Uterus (tissue), 3 donors: ENCODE measurements at regions not wholly inside any gene's neighbourhood (a gene's known extent, or its start where the extent isn't known, plus 50 kb on each side); places are given as distances from the start of the nearest gene placed in this dataset.
"Not testable (repeated sequence)": the region's sequence is repeated elsewhere in the genome, so short reads cannot be mapped to it uniquely, and the experiment has no call there.

Source experiments
- DNase-seq, 2 donors: peaks; one replicate each; pipeline ENCODE4 v3.0.0-alpha.2; 2019 to 2020
- H3K27ac ChIP-seq, 2 donors: fragments of 200-600 bp; sonication (generic); 1 replicate in 1 of 2; 2 replicates in 1 of 2; pipeline ENCODE4 v1.5.1; 2016 to 2018
- H3K27me3 ChIP-seq, 2 donors: fragments of 200-600 bp; sonication (generic); one replicate each; pipeline ENCODE4 v1.5.1; 2018 to 2019; ENCODE audit warnings: control low read depth in 1 of 2
- H3K36me3 ChIP-seq, 2 donors: fragments of 200-600 bp; sonication (generic); one replicate each; pipeline ENCODE4 v1.5.1; 2019; ENCODE audit warnings: control low read depth in 1 of 2
- H3K4me1 ChIP-seq, 2 donors: fragments of 200-600 bp; sonication (generic); one replicate each; pipeline ENCODE4 v1.5.1; 2018 to 2019; ENCODE audit warnings: control low read depth in 1 of 2
- H3K4me3 ChIP-seq, 2 donors: fragments of 200-600 bp; sonication (generic); 1 replicate in 1 of 2; 2 replicates in 1 of 2; pipeline ENCODE4 v1.5.1; 2018 to 2019; ENCODE audit warnings: mild to moderate bottlenecking in 1 of 2
- H3K9me3 ChIP-seq, 2 donors: fragments of 200-600 bp; sonication (generic); one replicate each; pipeline ENCODE4 v1.5.1; 2019; ENCODE audit warnings: control low read depth in 1 of 2
- POLR2A ChIP-seq, 2 donors: fragments of 450-650 bp; IDR thresholded peaks; one replicate each; pipeline ENCODE4 v1.6.1; 2016; ENCODE audit warnings: antibody characterized with exemption in 2 of 2, mild to moderate bottlenecking in 1 of 2, moderate library complexity in 1 of 2
- intact Hi-C: fragments of 100-400 bp; cut with DNase I; formaldehyde crosslinking; loops from one replicate; pipeline ENCODE4 v1.15.1; 2023; ENCODE audit warnings: low total_unique reads
- TF ChIP-seq, protein P1 (sequence below), 4 experiments: fragments of 200-600 bp in 2 of 4; fragments of 450-650 bp in 2 of 4; sonication (generic) in 2 of 4; IDR thresholded peaks; one replicate each; pipeline ENCODE4 v1.5.1; 2016 to 2019; ENCODE audit warnings: antibody characterized with exemption in 4 of 4, mild to moderate bottlenecking in 2 of 4, moderate library complexity in 1 of 4
- donor health status: DM: yes; HTN: yes; CAD: no.

DNA sequence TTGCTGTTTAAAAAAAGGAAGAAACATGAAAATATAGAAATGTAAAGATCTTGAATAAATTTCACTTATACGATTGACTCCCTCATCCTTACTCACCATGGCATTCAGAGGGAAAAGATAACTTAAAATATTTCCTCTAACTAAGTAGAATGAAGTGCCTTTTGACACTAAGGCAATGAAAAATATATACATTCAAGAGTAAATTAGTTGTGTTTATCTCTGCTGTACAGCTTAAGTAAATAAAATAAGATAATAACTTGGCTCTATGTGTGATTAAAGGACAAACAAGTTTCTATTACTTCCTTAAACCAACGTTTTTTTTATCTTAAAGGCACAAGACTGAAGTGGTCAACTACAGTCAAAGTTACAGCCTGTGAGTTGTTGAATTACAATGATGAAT lies 142.3 kb upstream of the LRRTM4 start:
- Histone ChIP-seq H3K4me3 (no peak overlapping the region), H3K9me3 (no peaks in the 10 kb centered on the region), H3K36me3 (no peaks in the 10 kb centered on the region), H3K27me3 (no peaks in the 10 kb centered on the region), H3K27ac (no peak overlapping the region), H3K4me1 (no peaks in the 10 kb centered on the region)
- no peak for DNase-seq
- intact Hi-C loops, result no loop called here
- TF ChIP-seq, protein P1, sequence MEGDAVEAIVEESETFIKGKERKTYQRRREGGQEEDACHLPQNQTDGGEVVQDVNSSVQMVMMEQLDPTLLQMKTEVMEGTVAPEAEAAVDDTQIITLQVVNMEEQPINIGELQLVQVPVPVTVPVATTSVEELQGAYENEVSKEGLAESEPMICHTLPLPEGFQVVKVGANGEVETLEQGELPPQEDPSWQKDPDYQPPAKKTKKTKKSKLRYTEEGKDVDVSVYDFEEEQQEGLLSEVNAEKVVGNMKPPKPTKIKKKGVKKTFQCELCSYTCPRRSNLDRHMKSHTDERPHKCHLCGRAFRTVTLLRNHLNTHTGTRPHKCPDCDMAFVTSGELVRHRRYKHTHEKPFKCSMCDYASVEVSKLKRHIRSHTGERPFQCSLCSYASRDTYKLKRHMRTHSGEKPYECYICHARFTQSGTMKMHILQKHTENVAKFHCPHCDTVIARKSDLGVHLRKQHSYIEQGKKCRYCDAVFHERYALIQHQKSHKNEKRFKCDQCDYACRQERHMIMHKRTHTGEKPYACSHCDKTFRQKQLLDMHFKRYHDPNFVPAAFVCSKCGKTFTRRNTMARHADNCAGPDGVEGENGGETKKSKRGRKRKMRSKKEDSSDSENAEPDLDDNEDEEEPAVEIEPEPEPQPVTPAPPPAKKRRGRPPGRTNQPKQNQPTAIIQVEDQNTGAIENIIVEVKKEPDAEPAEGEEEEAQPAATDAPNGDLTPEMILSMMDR (IDR thresholded peaks at IDR 0.05), result no peak
- TF ChIP-seq POLR2A (IDR thresholded peaks at IDR 0.05), result no peak

- Histone ChIP-seq H3K9me3 (no peaks in the 10 kb centered on the region), H3K27ac (no peak overlapping the region), H3K4me1 (no peaks in the 10 kb centered on the region), H3K36me3 (no peaks in the 10 kb centered on the region), H3K4me3 (no peak overlapping the region), H3K27me3 (no peaks in the 10 kb centered on the region)
- intact Hi-C loops, result no loop called here
- no peak for TF ChIP-seq POLR2A (IDR thresholded peaks at IDR 0.05)
- TF ChIP-seq, protein P1 (IDR thresholded peaks at IDR 0.05), result no peak
- no peak for DNase-seq
Observed at GRCh38 chr2:77666251-77666980, 144.2 kb upstream of the LRRTM4 start.

GRCh38 chr2:77684543-77685319 lies 162.6 kb upstream of the LRRTM4 start:
- H3K9me3 ChIP-seq, H3K4me1 ChIP-seq, DNase-seq, H3K27ac ChIP-seq, H3K36me3 ChIP-seq, intact Hi-C loops, H3K4me3 ChIP-seq, H3K27me3 ChIP-seq: not testable (repeated sequence)

GRCh38 chr2:77712601-77713000 lies 190.4 kb upstream of the LRRTM4 start:
- intact Hi-C loops, result no loop called here
- TF ChIP-seq, protein P1 (IDR thresholded peaks at IDR 0.05), result no peak
- no peak for TF ChIP-seq POLR2A (IDR thresholded peaks at IDR 0.05)
- H3K9me3 ChIP-seq, result no peaks in the 10 kb centered on the region

DNA sequence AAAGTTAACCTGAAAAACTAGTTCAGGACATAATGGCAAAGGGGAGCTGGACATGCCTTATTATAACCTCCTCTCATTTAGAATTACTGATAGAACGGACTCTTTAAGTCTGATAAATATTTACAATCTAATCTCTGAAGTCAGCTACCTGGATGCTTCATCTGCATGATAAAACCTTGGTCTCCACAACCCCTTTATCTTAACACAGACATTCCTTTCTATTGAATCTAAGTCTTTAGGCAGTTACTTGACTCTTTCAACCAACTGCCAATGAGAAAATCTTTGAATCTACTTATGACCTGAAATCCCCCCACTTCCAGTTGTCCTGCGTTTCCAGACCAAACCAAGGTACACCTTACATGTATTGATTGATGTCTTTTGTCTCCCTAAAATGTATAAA lies 191.2 kb upstream of the LRRTM4 start:
- Histone ChIP-seq H3K27me3 (no peaks in the 10 kb centered on the region), H3K27ac (no peak overlapping the region), H3K4me1 (no peaks in the 10 kb centered on the region), H3K9me3 (no peaks in the 10 kb centered on the region), H3K4me3 (no peak overlapping the region), H3K36me3 (no peaks in the 10 kb centered on the region)
- intact Hi-C loops, result no loop called here
- DNase-seq, result no peak
- TF ChIP-seq POLR2A (IDR thresholded peaks at IDR 0.05), result no peak
- TF ChIP-seq, protein P1 (IDR thresholded peaks at IDR 0.05), result no peak

More at GRCh38 chr2:77712601-77713000, 190.4 kb upstream of the LRRTM4 start:
- Histone ChIP-seq H3K4me1 (no peaks in the 10 kb centered on the region), H3K27me3 (no peaks in the 10 kb centered on the region), H3K27ac (no peak overlapping the region), H3K36me3 (no peaks in the 10 kb centered on the region), H3K4me3 (no peak overlapping the region)
- no peak for DNase-seq
